NCI-H2227 treated with DMSO at 0.1 percent for 48 hours (cell line): ENCODE measurements at regions not wholly inside any gene's neighbourhood (a gene's known extent, or its start where the extent isn't known, plus 50 kb on each side); places are given as distances from the start of the nearest gene placed in this dataset.

Experiments used
- DNase-seq: peaks from one replicate; lab custom pipeline; 2025; lab: John Stamatoyannopoulos, UW

GRCh38 chr16:51723036-51723724 is 572.1 kb upstream of the SALL1 start:
- peak; percentile 15 for DNase-seq

GRCh38 chr16:51722467-51722866 is 571.4 kb upstream of the SALL1 start:
- DNase-seq: no peak

GRCh38 chr16:51719376-51719775 is 568.3 kb upstream of the SALL1 start:
- DNase-seq: no peak

GRCh38 chr16:51716195-51716594 is 565.1 kb upstream of the SALL1 start:
- DNase-seq: no peak

- DNase-seq: no peak
These were observed 562.4 kb upstream of the SALL1 start for GRCh38 chr16:51713502-51713901.

- DNase-seq: peak; percentile 9
These were observed 560.0 kb upstream of the SALL1 start for GRCh38 chr16:51710905-51711563.

GRCh38 chr16:51710186-51710585 is 559.1 kb upstream of the SALL1 start:
- no peak for DNase-seq

GRCh38 chr16:51708861-51709260 is 557.8 kb upstream of the SALL1 start:
- DNase-seq: no peak

GRCh38 chr16:51707666-51708065 is 556.6 kb upstream of the SALL1 start:
- DNase-seq: no peak

- DNase-seq: no peak
These were observed 554.1 kb upstream of the SALL1 start for GRCh38 chr16:51705142-51705541.

- DNase-seq: no peak
These were observed 550.0 kb upstream of the SALL1 start for GRCh38 chr16:51701025-51701424.

GRCh38 chr16:51699686-51700396 is 548.8 kb upstream of the SALL1 start:
- DNase-seq: no peak

GRCh38 chr16:51698647-51699046 is 547.6 kb upstream of the SALL1 start:
- no peak for DNase-seq

GRCh38 chr16:51697454-51697853 is 546.4 kb upstream of the SALL1 start:
- DNase-seq: no peak

GRCh38 chr16:51696376-51696775 is 545.3 kb upstream of the SALL1 start:
- no peak for DNase-seq

- DNase-seq: no peak
These were observed 540.0 kb upstream of the SALL1 start for GRCh38 chr16:51691109-51691508.

- DNase-seq: no peak
These were observed 534.4 kb upstream of the SALL1 start for GRCh38 chr16:51685498-51685897.

- no peak for DNase-seq
These were observed 532.8 kb upstream of the SALL1 start for GRCh38 chr16:51683882-51684281.

GRCh38 chr16:51682905-51683304 is 531.8 kb upstream of the SALL1 start:
- DNase-seq: no peak

GRCh38 chr16:51674615-51675014 is 523.5 kb upstream of the SALL1 start:
- DNase-seq: no peak

GRCh38 chr16:51670527-51670926 is 519.5 kb upstream of the SALL1 start:
- DNase-seq: no peak

GRCh38 chr16:51666821-51667220 is 515.8 kb upstream of the SALL1 start:
- peak; percentile 9 for DNase-seq

- DNase-seq: no peak
These were observed 515.0 kb upstream of the SALL1 start for GRCh38 chr16:51666074-51666473.
